HG03045 (cell line): ENCODE measurements at regions not wholly inside any gene's neighbourhood (a gene's known extent, or its start where the extent isn't known, plus 50 kb on each side); places are given as distances from the start of the nearest gene placed in this dataset.
"Not testable (repeated sequence)": the region's sequence is repeated elsewhere in the genome, so short reads cannot be mapped to it uniquely, and the experiment has no call there.

Experiments used
- ATAC-seq: cut with Tn5 transposase; IDR thresholded peaks from one replicate; pipeline ENCODE4 v1.9.1; 2021; ENCODE audit warnings: mild to moderate bottlenecking, moderate library complexity; ENCODE audit not compliant: unreplicated experiment

DNA sequence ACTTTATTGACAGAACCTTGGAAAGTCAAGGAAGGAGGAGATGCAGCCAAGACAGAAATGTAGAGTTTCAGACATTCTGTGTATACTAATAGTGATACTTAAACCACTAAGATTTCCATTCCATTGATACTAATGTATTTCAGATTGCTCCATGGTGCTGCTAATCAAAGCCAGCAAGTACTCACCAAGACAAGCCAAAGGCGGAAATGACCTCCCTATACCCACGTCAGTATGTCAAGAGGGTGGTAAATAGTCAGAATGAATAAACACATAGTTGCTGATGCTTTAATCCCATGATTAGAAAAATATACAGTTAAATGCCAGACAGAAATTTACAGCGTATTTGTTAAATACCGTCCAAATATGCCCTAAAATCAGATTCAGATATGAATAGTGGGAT is 417.8 kb upstream of the INTU start:
- ATAC-seq, result no peak

GRCh38 chr4:127217586-127218229 is 415.0 kb upstream of the INTU start:
- no peak for ATAC-seq

DNA sequence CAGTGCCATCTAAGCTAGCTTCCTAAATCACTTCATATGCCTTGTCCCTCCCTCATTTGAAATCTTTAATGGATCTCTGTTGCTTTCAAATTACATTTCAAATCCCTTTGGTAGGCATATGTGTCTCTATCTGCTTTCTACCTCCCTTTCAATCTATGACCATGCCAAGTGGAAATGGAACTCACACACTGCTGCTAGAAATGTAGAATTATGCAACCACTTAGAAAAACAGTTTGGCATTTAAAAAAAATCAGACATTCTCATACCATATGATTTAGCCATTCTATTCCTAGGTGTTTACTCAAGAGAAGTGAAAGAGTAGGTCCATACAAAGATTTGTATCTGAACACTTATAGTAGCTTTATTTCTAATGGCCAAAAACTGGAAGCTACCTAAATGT is 413.5 kb upstream of the INTU start:
- ATAC-seq, result no peak

DNA sequence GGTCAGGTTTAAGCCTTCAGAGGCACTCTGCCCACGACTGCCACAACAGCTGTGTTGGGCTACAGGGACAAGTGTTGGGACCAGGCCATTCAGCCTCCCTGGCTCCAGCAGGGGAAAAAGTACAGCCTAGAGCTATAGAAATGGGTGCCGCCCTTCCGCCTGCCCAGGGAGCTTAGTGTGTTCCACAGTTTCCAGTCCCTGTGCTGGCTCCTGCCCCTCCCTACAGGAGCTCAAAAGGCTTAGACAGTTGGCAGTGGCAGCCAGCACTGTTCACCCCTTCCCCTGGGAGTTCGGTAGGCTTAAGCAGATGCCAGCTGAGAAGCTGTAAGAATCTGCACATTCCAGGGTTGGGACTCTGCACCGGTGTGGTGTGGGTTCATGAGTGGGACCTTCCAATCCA is 408.2 kb upstream of the INTU start:
- no peak for ATAC-seq

DNA sequence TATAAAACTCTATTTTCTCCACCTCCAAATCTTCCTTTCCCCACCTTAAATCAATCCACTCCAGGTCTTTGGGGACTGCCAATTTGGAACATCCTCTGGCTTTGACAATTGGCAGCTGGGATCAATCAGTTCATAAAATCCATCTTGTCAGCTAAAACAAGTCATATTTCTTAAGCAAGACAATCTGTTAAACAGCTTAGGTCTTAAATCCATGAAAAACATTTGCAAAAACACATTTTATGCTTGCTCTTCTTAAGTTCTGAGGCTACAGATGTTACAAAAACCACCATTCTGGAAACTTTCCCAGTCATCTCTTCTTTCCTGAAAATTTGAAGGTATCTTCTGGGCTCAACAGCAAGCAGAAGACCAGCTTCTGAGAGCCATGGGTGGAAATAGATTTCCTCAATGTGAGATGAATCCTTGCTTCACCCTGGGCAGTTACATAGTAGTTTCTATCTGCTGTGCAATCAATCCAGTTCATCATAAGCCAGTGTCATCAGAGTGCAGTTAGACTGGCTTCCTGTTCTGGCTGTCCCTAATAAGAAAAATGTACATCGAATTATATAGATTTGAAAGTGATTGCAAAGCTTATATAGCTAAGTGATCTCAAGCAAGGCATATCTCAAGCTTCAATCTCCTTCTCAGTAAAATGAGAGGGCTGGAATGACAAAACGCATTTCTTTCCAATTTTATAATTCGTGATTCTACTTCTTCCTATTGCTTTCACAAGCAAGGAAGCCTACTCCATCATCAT is 402.7 kb upstream of the INTU start:
- ATAC-seq, result no peak

DNA sequence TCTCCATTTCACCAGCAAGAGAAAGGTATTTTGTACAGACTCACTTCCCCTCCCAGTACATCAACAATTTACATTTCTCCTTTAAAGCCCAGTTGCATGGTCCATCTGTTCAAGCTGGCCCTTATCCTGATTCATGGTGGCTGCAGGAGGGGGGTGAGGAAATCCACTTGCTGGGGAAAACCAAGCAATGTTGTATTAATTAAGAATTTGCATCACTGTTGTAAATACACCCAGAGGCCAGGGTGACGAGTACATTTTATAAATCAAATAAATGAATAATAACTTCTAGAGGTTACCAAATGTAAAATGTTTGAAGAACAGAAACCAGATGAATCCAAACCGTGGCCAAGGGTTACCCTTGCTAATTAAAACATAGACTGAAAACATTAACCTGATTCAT is 395.9 kb upstream of the INTU start:
- no peak for ATAC-seq

DNA sequence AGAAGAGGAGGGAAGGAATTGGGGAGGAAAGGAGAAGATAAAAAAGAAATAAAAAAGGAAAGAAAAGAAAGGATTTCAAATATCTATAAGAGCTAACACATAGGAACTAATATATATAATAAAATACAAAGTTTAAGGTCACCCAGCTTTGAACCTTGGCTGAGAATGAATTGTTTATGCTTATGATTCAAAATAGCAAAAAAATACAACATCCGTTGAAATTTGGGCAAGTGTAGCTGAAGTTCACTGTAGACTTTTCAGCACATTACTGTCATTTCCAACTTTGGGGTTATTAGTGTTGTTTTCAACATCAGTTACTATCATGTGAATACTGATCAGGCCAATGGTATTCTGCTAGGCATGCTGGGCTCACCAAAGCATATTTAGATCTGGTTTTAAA is 395.2 kb upstream of the INTU start:
- no peak for ATAC-seq

DNA sequence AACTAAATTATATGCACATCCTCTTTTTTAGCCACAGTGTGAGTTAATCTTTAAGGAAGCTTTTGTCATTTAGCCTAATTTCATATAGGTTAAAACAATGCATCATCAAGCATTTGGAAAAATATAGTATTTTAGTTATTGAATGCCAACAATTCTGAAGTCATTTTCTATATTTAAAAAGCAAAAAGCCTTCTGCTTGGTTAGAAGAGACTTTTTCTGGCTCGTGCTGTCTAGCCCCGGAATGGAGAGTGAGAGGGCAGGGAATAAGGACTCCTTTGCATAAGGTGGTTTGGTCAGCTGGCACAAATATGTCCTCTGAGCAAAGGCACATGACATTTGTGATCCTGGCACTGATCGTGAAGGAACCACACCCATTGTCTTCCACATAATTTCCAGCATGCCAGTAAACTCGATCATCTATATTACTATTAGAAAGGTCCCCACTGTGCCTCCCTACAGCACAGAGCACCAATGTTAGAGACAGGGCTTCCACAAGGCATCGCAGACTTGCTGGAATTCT is 393.7 kb upstream of the INTU start:
- no peak for ATAC-seq

DNA sequence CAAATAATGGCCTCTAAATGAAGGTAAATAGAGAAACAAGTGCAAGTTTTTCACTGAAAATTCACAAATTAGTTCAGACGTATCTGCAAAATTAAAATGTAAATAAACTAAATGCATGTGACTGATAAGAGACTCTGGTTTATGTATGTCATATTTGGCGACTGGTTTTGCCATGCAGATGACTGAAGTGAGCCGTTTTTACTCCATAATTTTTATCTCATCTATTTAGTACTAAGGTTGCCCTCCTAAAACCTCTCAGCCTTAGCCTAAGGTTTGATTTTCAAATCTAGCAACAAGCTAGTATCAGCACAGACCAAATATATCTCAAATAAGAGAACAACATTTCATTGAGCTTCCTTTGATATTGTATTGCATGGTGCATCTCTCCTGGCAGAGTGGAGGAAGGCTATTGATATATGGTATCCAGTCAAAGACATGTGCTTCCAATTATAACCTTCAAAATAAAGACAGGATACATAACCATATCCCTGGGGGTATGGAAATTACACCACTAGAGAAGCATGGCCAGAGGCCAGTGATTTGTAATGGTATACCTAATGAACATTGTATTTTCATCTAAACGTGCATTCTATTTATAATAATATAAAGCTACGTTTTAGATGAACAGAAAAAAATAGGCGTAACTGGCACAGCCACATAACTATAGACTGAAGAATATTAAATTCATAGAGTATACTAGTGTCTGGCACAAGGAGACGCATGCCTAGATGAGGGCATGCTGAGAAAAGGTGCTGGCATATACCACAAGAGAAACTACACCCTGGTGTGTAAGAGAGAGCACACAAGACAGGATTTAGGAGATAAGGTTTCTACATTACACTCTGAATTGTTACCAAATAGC is 392.6 kb upstream of the INTU start:
- ATAC-seq, result no peak

DNA sequence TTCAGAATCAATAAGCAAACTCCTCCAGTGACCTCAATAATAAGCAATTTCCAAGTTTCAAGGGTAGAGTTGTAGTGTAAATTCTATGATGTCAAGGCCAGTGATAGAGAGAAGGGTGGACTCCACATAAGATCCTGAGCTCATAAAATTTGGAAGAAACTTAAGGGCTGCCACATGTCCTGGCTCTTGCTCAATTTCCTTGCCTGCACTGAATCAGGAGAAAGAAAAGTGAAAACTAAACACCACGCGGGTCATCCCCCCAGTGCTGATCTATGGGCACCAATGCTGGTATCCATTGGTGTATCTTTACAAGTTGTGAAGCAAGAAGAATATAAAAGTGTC is 392.0 kb upstream of the INTU start:
- no peak for ATAC-seq

DNA sequence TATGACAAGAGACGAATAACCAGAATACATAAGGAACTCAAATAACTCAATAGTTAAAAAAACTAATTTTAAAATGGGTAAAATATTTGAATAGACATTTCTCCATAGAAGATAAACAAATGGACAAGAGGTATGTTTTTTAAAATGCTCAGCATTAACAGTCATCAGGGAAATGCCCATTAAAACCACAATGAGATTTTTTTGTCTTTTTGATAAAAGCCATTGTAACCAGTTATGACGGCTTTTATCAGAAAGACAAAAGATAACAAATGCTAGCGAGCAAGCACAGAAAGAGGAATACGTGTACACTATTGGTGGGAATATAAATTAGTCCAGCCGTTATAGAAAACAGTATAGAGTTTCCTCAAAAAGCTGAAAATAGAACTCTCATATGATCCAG is 388.2 kb upstream of the INTU start:
- no peak for ATAC-seq

- ATAC-seq, result no peak
Measured at GRCh38 chr4:127246963-127247952, 385.5 kb upstream of the INTU start.

DNA sequence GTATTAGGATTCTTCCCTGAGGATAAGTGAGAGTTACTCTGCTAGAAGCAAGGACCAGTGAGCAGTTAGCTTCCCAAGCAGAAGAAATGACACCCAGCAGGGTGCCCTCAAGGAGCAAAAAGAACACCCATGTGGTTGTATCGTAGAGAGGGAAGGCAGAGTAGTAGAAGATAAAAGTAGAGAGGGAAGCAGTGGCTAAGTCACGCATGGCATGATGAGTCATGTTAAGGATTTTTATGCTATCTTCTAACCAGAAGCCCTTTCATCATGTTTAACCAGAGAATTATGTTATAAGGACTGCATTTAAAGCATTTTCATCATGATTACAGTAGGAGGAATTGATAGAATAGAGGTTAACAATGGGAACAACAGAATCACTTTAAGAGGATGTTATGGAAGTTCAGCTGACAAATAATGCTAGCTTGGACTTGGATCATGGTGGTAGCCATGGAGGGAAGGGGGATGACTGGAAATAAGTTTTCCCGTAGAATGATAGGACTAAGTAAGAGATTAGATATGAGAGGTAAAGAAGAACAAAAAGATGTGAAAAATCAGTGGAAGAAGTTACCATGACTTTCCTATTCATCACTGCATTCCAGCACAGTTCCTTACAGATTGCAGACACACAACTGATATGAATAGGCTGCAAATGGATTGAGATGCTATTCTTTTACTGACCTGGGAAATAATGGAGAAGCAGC is 383.5 kb upstream of the INTU start:
- ATAC-seq, result no peak

- ATAC-seq, result no peak
Measured at GRCh38 chr4:127249767-127250108, 383.0 kb upstream of the INTU start.

GRCh38 chr4:127250577-127250976 is 382.2 kb upstream of the INTU start:
- ATAC-seq, result no peak

- ATAC-seq, result no peak
Measured at GRCh38 chr4:127251423-127251822, 381.3 kb upstream of the INTU start.

DNA sequence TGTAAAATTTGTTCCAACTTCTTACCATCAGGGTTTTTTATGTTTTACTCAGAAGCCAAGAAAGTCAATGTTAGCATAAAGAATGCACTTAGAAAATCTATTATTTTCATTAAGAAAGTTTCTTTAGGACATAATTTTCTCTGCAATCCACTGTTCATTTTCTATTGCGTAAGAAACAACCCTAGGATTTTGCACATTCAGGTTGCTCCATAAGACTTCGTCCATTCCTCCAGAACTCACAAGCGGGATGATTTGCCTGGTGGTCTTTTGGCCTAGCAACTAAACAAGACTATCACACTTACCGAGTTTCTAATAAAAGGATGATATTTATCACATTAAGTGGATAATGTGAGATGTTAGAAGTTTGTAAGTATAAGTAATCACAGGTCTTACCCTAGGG is 376.3 kb upstream of the INTU start:
- no peak for ATAC-seq

GRCh38 chr4:127261476-127261875 is 371.3 kb upstream of the INTU start:
- ATAC-seq, result no peak

- no peak for ATAC-seq
Measured at GRCh38 chr4:127268367-127268766, 364.4 kb upstream of the INTU start.

DNA sequence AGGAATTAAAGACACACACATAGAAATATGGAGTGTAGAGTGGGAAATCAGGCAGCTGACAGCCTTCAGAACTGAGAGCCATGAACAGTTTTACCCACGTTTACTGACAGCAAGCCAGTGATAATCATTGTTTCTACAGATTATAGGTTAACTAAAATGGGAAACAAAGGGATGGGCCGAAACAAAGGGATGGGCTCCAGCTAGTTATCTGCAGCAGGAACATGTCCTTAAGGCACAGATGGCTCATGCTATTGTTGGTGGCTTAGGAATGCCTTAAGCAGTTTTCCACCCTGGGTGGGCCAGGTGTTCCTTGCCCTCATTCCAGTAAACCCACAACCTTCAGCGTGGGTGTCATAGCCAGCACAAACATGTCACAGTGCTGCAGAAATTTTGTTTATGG is 355.7 kb upstream of the INTU start:
- ATAC-seq, result not testable (repeated sequence)
